MCF 10A (cell line): ENCODE measurements at regions not wholly inside any gene's neighbourhood (a gene's known extent, or its start where the extent isn't known, plus 50 kb on each side); places are given as distances from the start of the nearest gene placed in this dataset.

Experiments
- BruUV-seq: library from RNA; stranded (reverse); fragments of 400-500 nt; replicated peaks from 2 replicates; lab custom pipeline; 2021; lab: Mats Ljungman, UMichigan
- CTCF ChIA-PET: fragments of 300-600 bp; sonication (Branson Sonifier 250); formaldehyde crosslinking; extraction: SDS; loops from one replicate; lab custom pipeline; 2021; ENCODE audit warnings: antibody characterized with exemption, inconsistent platforms; lab: Yijun Ruan, JAX
- POLR2A ChIA-PET: fragments of 300-600, 350-650 bp; sonication (Branson Sonifier 250); formaldehyde crosslinking; extraction: SDS; loops from one replicate; lab custom pipeline; 2020; ENCODE audit warnings: antibody characterized with exemption, inconsistent platforms; lab: Yijun Ruan, JAX
- DNase-seq: peaks from one replicate; pipeline ENCODE4 v3.0.0-alpha.2; 2018; ENCODE audit not compliant: unreplicated experiment
- H3K27ac Mint-ChIP-seq: one replicate; pipeline ENCODE4 v1.8.0; 2022; ENCODE audit warnings: mild to moderate bottlenecking, low read depth, mixed read lengths; ENCODE audit not compliant: unreplicated experiment
- H3K27me3 Mint-ChIP-seq: one replicate; pipeline ENCODE4 v1.8.0; 2022; ENCODE audit warnings: mixed read lengths; ENCODE audit not compliant: insufficient read depth, unreplicated experiment
- H3K36me3 Mint-ChIP-seq: one replicate; pipeline ENCODE4 v1.8.0; 2022; ENCODE audit warnings: mild to moderate bottlenecking, moderate library complexity, mixed read lengths; ENCODE audit not compliant: insufficient read depth, unreplicated experiment
- H3K4me1 Mint-ChIP-seq: one replicate; pipeline ENCODE4 v1.8.0; 2022; ENCODE audit warnings: mixed read lengths; ENCODE audit not compliant: insufficient read depth, unreplicated experiment
- H3K4me3 Mint-ChIP-seq: one replicate; pipeline ENCODE4 v1.8.0; 2022; ENCODE audit warnings: mild to moderate bottlenecking, moderate library complexity, mixed read lengths; ENCODE audit not compliant: unreplicated experiment
- H3K9me3 Mint-ChIP-seq: one replicate; pipeline ENCODE4 v1.8.0; 2022; ENCODE audit warnings: mixed read lengths; ENCODE audit not compliant: unreplicated experiment
- CTCF ChIP-seq: fragments of 200-600 bp; IDR thresholded peaks from one replicate; pipeline ENCODE4 v1.8.0; 2022; ENCODE audit warnings: antibody characterized with exemption, mild to moderate bottlenecking; ENCODE audit not compliant: unreplicated experiment
- intact Hi-C: fragments of 100-400 bp; cut with micrococcal nuclease; formaldehyde crosslinking; loops from 2 replicates; pipeline ENCODE4 v1.14.1; 2022

DNA sequence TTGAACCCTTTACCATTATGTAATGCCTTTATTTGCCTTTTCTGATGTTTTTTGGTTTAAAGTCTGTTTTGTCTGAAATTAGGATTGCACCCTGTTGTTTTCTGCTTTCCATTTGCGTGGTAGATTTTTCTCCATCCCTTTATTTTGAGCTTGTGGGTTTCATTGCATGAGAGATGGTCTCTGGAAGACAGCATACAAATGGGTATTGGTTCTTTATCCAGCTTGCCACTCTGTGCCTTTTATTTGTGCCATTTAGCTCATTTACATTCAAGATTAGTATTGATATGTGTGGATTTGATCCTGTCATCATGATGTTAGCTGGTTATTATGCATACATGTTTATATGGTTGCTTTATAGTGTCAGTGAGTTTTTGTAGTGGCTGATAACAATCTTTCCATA is 318.7 kb upstream of the PPP2R3A start:
- POLR2A ChIA-PET = no interaction called here
- DNase-seq = no peak
- Mint-ChIP-seq H3K4me3 (no peak overlapping the region), H3K27ac (no peak overlapping the region), H3K27me3 (no peaks in the 10 kb centered on the region), H3K4me1 (no peaks in the 10 kb centered on the region), H3K36me3 (no peaks in the 10 kb centered on the region), H3K9me3 (no peaks in the 10 kb centered on the region)
- no TSS peak for BruUV-seq
- intact Hi-C loops = no loop called here
- no peak for TF ChIP-seq CTCF
- CTCF ChIA-PET = interaction anchor here (0.8 kb wide), 1 partner anchor 1046 kb away, joined by 4 read pairs; no protein-coding TSS in a partner anchor

DNA sequence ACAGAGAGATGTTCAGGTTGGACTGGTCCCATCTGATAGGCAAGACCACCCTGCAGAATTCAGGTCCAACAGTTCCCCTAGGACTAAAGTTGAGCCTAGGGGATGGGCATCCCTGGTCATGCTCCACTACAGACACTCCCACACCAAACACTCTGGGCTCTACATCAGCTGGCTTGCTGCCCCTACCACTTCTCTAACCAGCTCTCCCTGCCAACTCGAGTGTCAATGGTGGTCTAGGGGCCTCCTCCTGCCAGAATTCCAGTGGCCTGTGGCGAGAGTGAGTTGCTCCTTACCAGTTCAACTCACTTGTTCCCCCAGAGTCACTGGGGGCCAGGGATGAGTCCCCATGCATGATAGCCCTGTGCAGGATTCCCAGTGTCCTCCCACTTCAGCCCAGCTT is 316.2 kb upstream of the PPP2R3A start:
- POLR2A ChIA-PET = no interaction called here
- H3K27ac Mint-ChIP-seq = no peak overlapping the region

DNA sequence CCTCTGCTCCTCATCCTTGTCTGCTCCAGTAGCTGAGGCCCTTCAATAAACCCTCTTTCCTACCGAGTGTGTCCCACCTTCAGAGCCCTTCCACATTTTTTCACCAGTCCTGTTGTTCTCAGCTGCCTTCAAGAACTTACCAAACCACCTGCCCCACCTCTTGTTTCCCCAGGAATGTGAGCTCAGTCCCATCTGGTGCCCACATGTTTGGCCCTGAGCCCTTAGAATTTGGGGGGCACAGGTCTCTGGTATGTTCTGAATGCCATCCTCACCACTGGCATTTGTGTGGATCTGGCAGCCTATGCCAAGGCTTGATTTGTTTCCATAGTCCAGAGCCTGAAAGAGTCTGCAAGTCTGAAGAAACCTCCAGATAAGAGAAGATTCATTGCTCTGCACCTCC is 315.2 kb upstream of the PPP2R3A start:
- Mint-ChIP-seq H3K9me3 (peaks cover 10% of the 10 kb centered on the region), H3K4me3 (no peak overlapping the region), H3K27ac (no peak overlapping the region), H3K27me3 (no peaks in the 10 kb centered on the region), H3K36me3 (no peaks in the 10 kb centered on the region), H3K4me1 (no peaks in the 10 kb centered on the region)
- TF ChIP-seq CTCF = no peak
- no TSS peak for BruUV-seq
- DNase-seq = no peak
- ChIA-PET CTCF (interaction anchor here (0.7 kb wide), 1 partner anchor 1050 kb away, joined by 3 read pairs; no protein-coding TSS in a partner anchor), POLR2A (no interaction called here)
- intact Hi-C loops = no loop called here

More for the DNA sequence above, 316.2 kb upstream of the PPP2R3A start:
- Mint-ChIP-seq H3K27me3 (no peaks in the 10 kb centered on the region), H3K4me1 (no peaks in the 10 kb centered on the region), H3K36me3 (no peaks in the 10 kb centered on the region), H3K4me3 (no peak overlapping the region), H3K9me3 (peaks cover 8% of the 10 kb centered on the region)
- no TSS peak for BruUV-seq
- CTCF ChIA-PET = interaction anchor here (0.7 kb wide), 1 partner anchor 400 kb away, joined by 3 read pairs; no protein-coding TSS in a partner anchor
- no peak for DNase-seq
- TF ChIP-seq CTCF = no peak
- intact Hi-C loops = no loop called here

DNA sequence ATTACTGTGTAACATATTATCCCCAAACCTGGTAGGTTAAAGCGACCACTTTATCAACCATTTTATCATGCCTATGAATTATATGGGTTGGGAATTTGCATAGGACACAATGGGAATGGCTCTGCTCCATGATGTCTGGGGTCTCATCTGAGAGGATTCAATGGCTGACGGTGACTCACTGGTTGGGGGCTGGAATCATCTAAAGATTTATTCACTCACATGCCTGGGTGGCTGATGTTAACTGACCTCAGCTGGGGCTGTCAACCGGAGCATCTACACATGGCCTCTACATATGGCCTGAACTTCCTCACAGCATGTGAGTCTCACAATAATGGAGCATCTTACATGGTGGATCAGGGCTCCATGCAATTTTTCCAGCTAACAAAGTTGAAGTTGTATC is 313.1 kb upstream of the PPP2R3A start:
- H3K9me3 Mint-ChIP-seq = peaks cover 28% of the 10 kb centered on the region
- BruUV-seq = no TSS peak
- no peaks in the 10 kb centered on the region for H3K27me3 Mint-ChIP-seq
- ChIA-PET CTCF (no interaction called here), POLR2A (no interaction called here)
- no peak for TF ChIP-seq CTCF
- H3K27ac Mint-ChIP-seq = no peak overlapping the region
- DNase-seq = no peak
- no peak overlapping the region for H3K4me3 Mint-ChIP-seq
- intact Hi-C loops = no loop called here
- no peaks in the 10 kb centered on the region for H3K36me3 Mint-ChIP-seq
- no peaks in the 10 kb centered on the region for H3K4me1 Mint-ChIP-seq
